ENCODE measurements at regions not wholly inside any gene's neighbourhood (a gene's known extent, or its start where the extent isn't known, plus 50 kb on each side); places are given as distances from the start of the nearest gene placed in this dataset.

GRCh38 chr3:153008226-153008625, 153.8 kb upstream of the RAP2B start:
- no peak overlapping the region for H3K4me3 Mint-ChIP-seq
- CTCF ChIA-PET: no interaction called here
- Histone ChIP-seq H3K27me3 (replicated peaks in 1 of 4; ENCODE audit: control extremely low read depth in 1 of 4, control insufficient read depth in 3 of 4, insufficient read depth in 4 of 4, low read length in 3 of 4) (no peaks in the 10 kb centered on the region), H4K20me1 (ENCODE audit: control insufficient read depth, insufficient read depth, low read length, poor library complexity, severe bottlenecking) (no peaks in the 10 kb centered on the region), H3K4me1 (ENCODE audit: control insufficient read depth in 2 of 2, insufficient read depth in 2 of 2, low read length in 2 of 2) (no peaks in the 10 kb centered on the region), H3K9ac (ENCODE audit: low read length) (no peak overlapping the region), H3K4me2 (replicated peaks; ENCODE audit: low read depth, low read length, poor library complexity, severe bottlenecking) (no peak overlapping the region), H3K9me3 (ENCODE audit: control extremely low read depth in 1 of 3, control insufficient read depth in 2 of 3, insufficient read depth in 1 of 3, low read length in 2 of 3) (no peaks in the 10 kb centered on the region), H3K36me3 (replicated peaks in 1 of 2; ENCODE audit: control extremely low read depth in 1 of 2, control insufficient read depth in 1 of 2, extremely low read depth in 1 of 2, insufficient read depth in 2 of 2, low read length in 1 of 2) (no peaks in the 10 kb centered on the region), H2AFZ (ENCODE audit: insufficient read depth, low read depth, low read length, poor library complexity, severe bottlenecking) (no peak overlapping the region), H3K4me3 (ENCODE audit: control extremely low read depth in 1 of 5, extremely low read depth in 1 of 5, insufficient read depth in 1 of 5, low read depth in 2 of 5, low read length in 4 of 5) (no peak overlapping the region), H3K79me2 (ENCODE audit: control insufficient read depth, insufficient read depth, low read length) (no peaks in the 10 kb centered on the region), H3K27ac (ENCODE audit: low read length in 2 of 2) (no peak overlapping the region)
- POLR2A ChIA-PET: no interaction called here
- DNase-seq: no peak
- intact Hi-C loops (cut with micrococcal nuclease): no loop called here
- H3K27me3 Mint-ChIP-seq: peaks cover 9% of the 10 kb centered on the region
- TF ChIP-seq EZH2 (IDR thresholded peaks at IDR 0.05; ENCODE audit: borderline replicate concordance, insufficient read depth, low read depth, low read length, poor library complexity, severe bottlenecking) (no peak), CTCF (IDR thresholded peaks at IDR 0.05) (no peak)
- WGBS (ENCODE audit: insufficient coverage): no CpG with 5 or more reads among the region's 3 CpGs
- H3K27ac Mint-ChIP-seq: no peak overlapping the region
- no peaks in the 10 kb centered on the region for H3K4me1 Mint-ChIP-seq
- no peak for ATAC-seq (ENCODE audit: low read depth)
- no peaks in the 10 kb centered on the region for H3K9me3 Mint-ChIP-seq (ENCODE audit: insufficient read depth)

GRCh38 chr3:153023896-153024295, 138.1 kb upstream of the RAP2B start:
- DNase-seq (no peak), ATAC-seq (ENCODE audit: low read depth) (no peak)
- no peak overlapping the region for H2AFZ ChIP-seq (ENCODE audit: insufficient read depth, low read depth, low read length, poor library complexity, severe bottlenecking)
- H4K20me1 ChIP-seq (ENCODE audit: control insufficient read depth, insufficient read depth, low read length, poor library complexity, severe bottlenecking): no peaks in the 10 kb centered on the region
- H3K79me2 ChIP-seq (ENCODE audit: control insufficient read depth, insufficient read depth, low read length): no peaks in the 10 kb centered on the region
- 71% methylated on average over 5 of the region's 5 CpGs for WGBS (ENCODE audit: insufficient coverage)
- no peaks in the 10 kb centered on the region for H3K27me3 ChIP-seq (replicated peaks in 1 of 4; ENCODE audit: control extremely low read depth in 1 of 4, control insufficient read depth in 3 of 4, insufficient read depth in 4 of 4, low read length in 3 of 4)
- POLR2A ChIA-PET: no interaction called here
- CTCF ChIA-PET: interaction anchor here (1.4 to 3.5 kb wide), 2 partner anchors 11 to 745 kb away, joined by 3 to 22 read pairs; no protein-coding TSS in a partner anchor
- no peak overlapping the region for H3K4me3 Mint-ChIP-seq
- TF ChIP-seq CTCF (IDR thresholded peaks at IDR 0.05): no peak
- no peak for TF ChIP-seq EZH2 (IDR thresholded peaks at IDR 0.05; ENCODE audit: borderline replicate concordance, insufficient read depth, low read depth, low read length, poor library complexity, severe bottlenecking)
- H3K27ac Mint-ChIP-seq: no peak overlapping the region
- no peaks in the 10 kb centered on the region for H3K4me1 Mint-ChIP-seq
- no peak overlapping the region for H3K27ac ChIP-seq (ENCODE audit: low read length in 2 of 2)
- H3K4me1 ChIP-seq (ENCODE audit: control insufficient read depth in 2 of 2, insufficient read depth in 2 of 2, low read length in 2 of 2): no peaks in the 10 kb centered on the region
- H3K9me3 ChIP-seq (ENCODE audit: control extremely low read depth in 1 of 3, control insufficient read depth in 2 of 3, insufficient read depth in 1 of 3, low read length in 2 of 3): no peaks in the 10 kb centered on the region
- H3K27me3 Mint-ChIP-seq: peaks cover 15% of the 10 kb centered on the region
- no peak overlapping the region for H3K4me3 ChIP-seq (ENCODE audit: control extremely low read depth in 1 of 5, extremely low read depth in 1 of 5, insufficient read depth in 1 of 5, low read depth in 2 of 5, low read length in 4 of 5)
- H3K36me3 ChIP-seq (replicated peaks in 1 of 2; ENCODE audit: control extremely low read depth in 1 of 2, control insufficient read depth in 1 of 2, extremely low read depth in 1 of 2, insufficient read depth in 2 of 2, low read length in 1 of 2): no peaks in the 10 kb centered on the region
- H3K9ac ChIP-seq (ENCODE audit: low read length): no peak overlapping the region
- no peaks in the 10 kb centered on the region for H3K9me3 Mint-ChIP-seq (ENCODE audit: insufficient read depth)
- no peak overlapping the region for H3K4me2 ChIP-seq (replicated peaks; ENCODE audit: low read depth, low read length, poor library complexity, severe bottlenecking)
- intact Hi-C loops (cut with micrococcal nuclease): no loop called here
